OCI-LY7 (cell line): ENCODE measurements at regions not wholly inside any gene's neighbourhood (a gene's known extent, or its start where the extent isn't known, plus 50 kb on each side); places are given as distances from the start of the nearest gene placed in this dataset.

Experiments used
- EZH2phosphoT487 ChIP-seq: fragments of 200-600 bp; sonication (generic); IDR thresholded peaks from 2 replicates; pipeline ENCODE4 v1.6.1; 2018; ENCODE audit warnings: low read depth, borderline replicate concordance, mild to moderate bottlenecking, mixed run types, antibody characterized with exemption, low read length, moderate library complexity, mixed read lengths
- TF ChIP-seq, protein P1 (sequence below): fragments of 200-600 bp; sonication (generic); conservative IDR thresholded peaks from 2 replicates; pipeline ENCODE4 v1.5.1; 2014; ENCODE audit warnings: mild to moderate bottlenecking, antibody characterized with exemption, low read length, moderate library complexity, mixed read lengths

DNA sequence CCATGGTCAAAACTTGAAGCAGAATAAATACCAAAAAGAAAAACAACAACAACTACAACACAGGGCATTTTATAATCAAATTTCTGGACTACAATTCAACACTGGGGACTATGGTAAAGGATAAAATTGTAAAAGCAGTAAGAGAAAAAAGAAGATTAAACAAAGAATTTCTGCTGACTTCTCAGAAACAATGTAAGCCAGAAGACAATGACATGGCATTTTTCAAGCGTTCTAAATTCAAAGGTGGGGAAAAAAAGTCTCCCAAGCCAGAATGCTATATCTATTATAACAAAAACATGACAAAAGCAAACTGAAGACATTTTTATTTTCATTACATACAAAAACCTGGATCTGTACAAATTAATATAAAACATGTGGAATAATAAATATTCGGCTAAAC is 433.1 kb downstream of the NPHP4 start:
- TF ChIP-seq, protein P1, sequence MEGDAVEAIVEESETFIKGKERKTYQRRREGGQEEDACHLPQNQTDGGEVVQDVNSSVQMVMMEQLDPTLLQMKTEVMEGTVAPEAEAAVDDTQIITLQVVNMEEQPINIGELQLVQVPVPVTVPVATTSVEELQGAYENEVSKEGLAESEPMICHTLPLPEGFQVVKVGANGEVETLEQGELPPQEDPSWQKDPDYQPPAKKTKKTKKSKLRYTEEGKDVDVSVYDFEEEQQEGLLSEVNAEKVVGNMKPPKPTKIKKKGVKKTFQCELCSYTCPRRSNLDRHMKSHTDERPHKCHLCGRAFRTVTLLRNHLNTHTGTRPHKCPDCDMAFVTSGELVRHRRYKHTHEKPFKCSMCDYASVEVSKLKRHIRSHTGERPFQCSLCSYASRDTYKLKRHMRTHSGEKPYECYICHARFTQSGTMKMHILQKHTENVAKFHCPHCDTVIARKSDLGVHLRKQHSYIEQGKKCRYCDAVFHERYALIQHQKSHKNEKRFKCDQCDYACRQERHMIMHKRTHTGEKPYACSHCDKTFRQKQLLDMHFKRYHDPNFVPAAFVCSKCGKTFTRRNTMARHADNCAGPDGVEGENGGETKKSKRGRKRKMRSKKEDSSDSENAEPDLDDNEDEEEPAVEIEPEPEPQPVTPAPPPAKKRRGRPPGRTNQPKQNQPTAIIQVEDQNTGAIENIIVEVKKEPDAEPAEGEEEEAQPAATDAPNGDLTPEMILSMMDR: no peak
- no peak for TF ChIP-seq EZH2phosphoT487
